Tibial nerve (tissue), 4 donors: ENCODE measurements at regions not wholly inside any gene's neighbourhood (a gene's known extent, or its start where the extent isn't known, plus 50 kb on each side); places are given as distances from the start of the nearest gene placed in this dataset.

Experiments used
- DNase-seq, 2 donors: peaks; one replicate each; pipeline ENCODE4 v3.0.0-alpha.2; 2019; ENCODE audit warnings: low spot score in 2 of 2
- H3K27ac ChIP-seq, 4 donors: fragments of 200-600 bp; sonication (generic) in 3 of 4; one replicate each; pipeline ENCODE4 v1.5.1; 2017 to 2019; ENCODE audit warnings: mild to moderate bottlenecking in 1 of 4
- H3K27me3 ChIP-seq, 2 donors: fragments of 200-600 bp; sonication (generic) in 1 of 2; one replicate each; pipeline versions ENCODE4 v1.5.1 to v1.6.0; 2017 to 2019
- H3K36me3 ChIP-seq, 3 donors: fragments of 200-600 bp; sonication (generic); one replicate each; pipeline ENCODE4 v1.5.1; 2018 to 2019
- H3K4me1 ChIP-seq, 4 donors: fragments of 200-600 bp; sonication (generic) in 3 of 4; one replicate each; pipeline ENCODE4 v1.5.1; 2017 to 2019
- H3K4me3 ChIP-seq, 4 donors: fragments of 200-600 bp; sonication (generic) in 3 of 4; one replicate each; pipeline ENCODE4 v1.5.1; 2017 to 2019; ENCODE audit warnings: mild to moderate bottlenecking in 1 of 4, moderate library complexity in 1 of 4
- H3K9me3 ChIP-seq, 4 donors: fragments of 200-600 bp; sonication (generic) in 3 of 4; one replicate each; pipeline ENCODE4 v1.5.1; 2017 to 2019
- EP300 ChIP-seq, 2 donors: sonication (generic); formaldehyde crosslinking; IDR thresholded peaks; one replicate each; pipeline ENCODE4 v1.6.1; 2017; ENCODE audit warnings: antibody characterized with exemption in 2 of 2, mild to moderate bottlenecking in 1 of 2
- POLR2A ChIP-seq, 2 donors: fragments of 450-650 bp; IDR thresholded peaks; one replicate each; pipeline ENCODE4 v1.6.1; 2017; ENCODE audit warnings: antibody characterized with exemption in 2 of 2, mild to moderate bottlenecking in 2 of 2, moderate library complexity in 2 of 2
- WGBS, 2 donors: methylation state at CpG; one replicate each; pipeline ENCODE4 v1.1.5; 2018; 5-methylcytosine and 5-hydroxymethylcytosine counted together
- TF ChIP-seq, protein P1 (sequence below), 5 experiments: fragments of 200-600 bp in 3 of 5; fragments of 450-650 bp in 2 of 5; sonication (generic) in 3 of 5; IDR thresholded peaks; one replicate each; pipeline ENCODE4 v1.5.1; 2016 to 2019; ENCODE audit warnings: antibody characterized with exemption in 5 of 5, mild to moderate bottlenecking in 3 of 5, moderate library complexity in 2 of 5

DNA sequence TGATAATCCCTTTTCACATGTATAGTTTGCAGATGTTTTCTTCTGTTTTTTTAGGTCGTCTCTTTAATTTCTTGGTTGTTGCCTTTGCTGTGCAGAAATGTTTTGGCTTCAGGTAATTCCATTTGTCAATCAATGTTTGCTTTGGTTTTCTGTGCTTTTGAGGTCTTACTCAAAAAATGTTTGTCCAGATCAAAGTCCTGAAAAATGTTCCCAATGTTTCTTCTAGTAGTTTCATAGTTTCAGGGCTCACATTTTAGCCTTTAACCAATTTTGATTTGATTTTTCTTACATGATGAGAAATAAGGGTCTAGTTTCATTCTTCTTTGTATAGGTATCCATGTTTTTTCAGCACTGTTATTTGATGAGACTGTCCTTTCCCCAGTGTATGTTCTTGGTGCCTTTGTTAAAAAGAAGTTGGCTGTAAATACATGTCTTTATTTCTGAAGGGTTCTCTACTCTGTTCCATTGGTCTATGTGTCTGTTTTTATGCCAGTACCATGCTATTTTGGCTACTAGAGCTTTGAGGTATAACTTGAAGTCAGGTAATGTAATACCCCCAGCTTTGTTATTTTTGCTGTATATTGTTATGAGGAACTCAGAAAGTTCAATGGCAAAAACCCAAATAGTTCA, 578.7 kb upstream of the SEL1L start:
- TF ChIP-seq EP300 (IDR thresholded peaks at IDR 0.05): no peak
- TF ChIP-seq, protein P1, sequence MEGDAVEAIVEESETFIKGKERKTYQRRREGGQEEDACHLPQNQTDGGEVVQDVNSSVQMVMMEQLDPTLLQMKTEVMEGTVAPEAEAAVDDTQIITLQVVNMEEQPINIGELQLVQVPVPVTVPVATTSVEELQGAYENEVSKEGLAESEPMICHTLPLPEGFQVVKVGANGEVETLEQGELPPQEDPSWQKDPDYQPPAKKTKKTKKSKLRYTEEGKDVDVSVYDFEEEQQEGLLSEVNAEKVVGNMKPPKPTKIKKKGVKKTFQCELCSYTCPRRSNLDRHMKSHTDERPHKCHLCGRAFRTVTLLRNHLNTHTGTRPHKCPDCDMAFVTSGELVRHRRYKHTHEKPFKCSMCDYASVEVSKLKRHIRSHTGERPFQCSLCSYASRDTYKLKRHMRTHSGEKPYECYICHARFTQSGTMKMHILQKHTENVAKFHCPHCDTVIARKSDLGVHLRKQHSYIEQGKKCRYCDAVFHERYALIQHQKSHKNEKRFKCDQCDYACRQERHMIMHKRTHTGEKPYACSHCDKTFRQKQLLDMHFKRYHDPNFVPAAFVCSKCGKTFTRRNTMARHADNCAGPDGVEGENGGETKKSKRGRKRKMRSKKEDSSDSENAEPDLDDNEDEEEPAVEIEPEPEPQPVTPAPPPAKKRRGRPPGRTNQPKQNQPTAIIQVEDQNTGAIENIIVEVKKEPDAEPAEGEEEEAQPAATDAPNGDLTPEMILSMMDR (IDR thresholded peaks at IDR 0.05): no peak
- no peak for TF ChIP-seq POLR2A (IDR thresholded peaks at IDR 0.05)
- Histone ChIP-seq H3K4me3 (no peak overlapping the region), H3K27me3 (no peaks in the 10 kb centered on the region), H3K9me3 (peaks cover 0 to 6% (median 0%) of the 10 kb centered on the region in 4 donors), H3K4me1 (no peaks in the 10 kb centered on the region), H3K36me3 (no peaks in the 10 kb centered on the region), H3K27ac (no peak overlapping the region)
- 39 to 53% methylated on average over 1 of the region's 1 CpG for WGBS, 2 donors
- no peak for DNase-seq

DNA sequence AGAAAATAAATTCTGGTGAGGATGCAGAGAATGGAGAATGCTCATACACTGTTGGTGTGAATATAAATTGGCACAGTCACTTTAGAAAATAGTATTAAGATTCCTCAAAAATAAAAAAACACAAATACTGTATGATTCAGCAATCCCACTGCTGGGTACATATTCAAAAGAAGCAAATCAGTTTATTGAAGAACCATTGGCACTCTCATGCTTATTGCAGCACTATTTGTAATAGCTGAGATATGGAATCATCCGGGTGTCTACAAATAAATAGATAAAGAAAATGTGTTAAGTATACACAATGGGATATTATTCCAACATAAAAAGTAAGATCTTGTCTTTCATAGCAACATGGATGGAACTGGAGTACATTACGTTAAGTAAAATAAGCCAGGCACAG, 579.4 kb upstream of the SEL1L start:
- WGBS, 2 donors: 73 to 79% methylated on average over 2 of the region's 2 CpGs
- DNase-seq: no peak
- TF ChIP-seq EP300 (IDR thresholded peaks at IDR 0.05): no peak
- no peak for TF ChIP-seq POLR2A (IDR thresholded peaks at IDR 0.05)
- TF ChIP-seq, protein P1 (IDR thresholded peaks at IDR 0.05): no peak
- Histone ChIP-seq H3K4me1 (no peaks in the 10 kb centered on the region), H3K27ac (no peak overlapping the region), H3K27me3 (no peaks in the 10 kb centered on the region), H3K4me3 (no peak overlapping the region), H3K9me3 (peaks cover 0 to 13% (median 0%) of the 10 kb centered on the region in 4 donors), H3K36me3 (no peaks in the 10 kb centered on the region)

DNA sequence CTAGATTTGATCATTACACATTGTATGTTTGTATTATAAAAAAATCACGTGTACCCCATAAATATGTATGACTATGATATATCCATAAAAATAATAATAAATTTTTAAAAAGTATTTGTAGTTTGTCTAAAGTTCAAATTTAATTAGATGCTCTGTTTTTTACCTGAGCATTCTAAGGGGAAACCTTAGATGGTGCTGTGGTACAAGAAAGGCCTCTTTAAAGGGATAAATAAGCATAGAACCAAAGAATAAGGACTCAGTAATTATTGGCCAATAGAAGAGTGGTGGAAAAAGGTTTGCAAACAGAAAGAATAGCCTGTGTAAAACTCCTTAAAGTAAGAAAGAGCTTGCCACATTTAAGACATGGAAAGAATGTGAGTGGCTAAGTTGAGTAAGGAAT, 580.1 kb upstream of the SEL1L start:
- H3K4me1 ChIP-seq: no peaks in the 10 kb centered on the region
- no peak overlapping the region for H3K4me3 ChIP-seq
- H3K27me3 ChIP-seq: no peaks in the 10 kb centered on the region
- no peaks in the 10 kb centered on the region for H3K36me3 ChIP-seq
- H3K9me3 ChIP-seq: peaks cover 0 to 14% (median 0%) of the 10 kb centered on the region in 4 donors
- DNase-seq: no peak
- H3K27ac ChIP-seq: no peak overlapping the region
- TF ChIP-seq, protein P1 (IDR thresholded peaks at IDR 0.05): no peak
- TF ChIP-seq EP300 (IDR thresholded peaks at IDR 0.05): no peak
- no peak for TF ChIP-seq POLR2A (IDR thresholded peaks at IDR 0.05)
- 82 to 85% methylated on average over 1 of the region's 1 CpG for WGBS, 2 donors

DNA sequence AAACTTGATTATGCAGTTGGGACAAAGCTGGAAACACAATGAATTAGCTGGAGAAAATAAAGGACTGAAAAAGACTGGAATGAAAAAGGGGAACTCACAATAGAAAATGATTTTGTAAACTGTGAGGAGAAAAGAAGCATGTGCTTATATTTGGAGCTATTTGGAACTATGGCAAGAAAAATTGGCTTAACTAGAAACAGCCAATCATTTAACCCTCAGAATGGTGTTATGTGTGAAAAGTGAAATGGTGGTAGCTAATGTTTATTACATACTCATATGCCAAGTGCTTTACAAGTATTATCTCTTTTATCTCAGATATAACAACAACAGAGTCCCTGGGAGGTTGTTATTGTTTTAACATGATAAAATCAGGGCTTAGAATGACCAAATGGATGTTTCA, 583.1 kb upstream of the SEL1L start:
- Histone ChIP-seq H3K27ac (no peak overlapping the region), H3K27me3 (no peaks in the 10 kb centered on the region), H3K4me1 (no peaks in the 10 kb centered on the region), H3K4me3 (no peak overlapping the region), H3K9me3 (peaks cover 0 to 14% (median 0%) of the 10 kb centered on the region in 4 donors), H3K36me3 (no peaks in the 10 kb centered on the region)
- DNase-seq: no peak
- TF ChIP-seq POLR2A (IDR thresholded peaks at IDR 0.05) (no peak), EP300 (IDR thresholded peaks at IDR 0.05) (no peak)
- TF ChIP-seq, protein P1 (IDR thresholded peaks at IDR 0.05): no peak

DNA sequence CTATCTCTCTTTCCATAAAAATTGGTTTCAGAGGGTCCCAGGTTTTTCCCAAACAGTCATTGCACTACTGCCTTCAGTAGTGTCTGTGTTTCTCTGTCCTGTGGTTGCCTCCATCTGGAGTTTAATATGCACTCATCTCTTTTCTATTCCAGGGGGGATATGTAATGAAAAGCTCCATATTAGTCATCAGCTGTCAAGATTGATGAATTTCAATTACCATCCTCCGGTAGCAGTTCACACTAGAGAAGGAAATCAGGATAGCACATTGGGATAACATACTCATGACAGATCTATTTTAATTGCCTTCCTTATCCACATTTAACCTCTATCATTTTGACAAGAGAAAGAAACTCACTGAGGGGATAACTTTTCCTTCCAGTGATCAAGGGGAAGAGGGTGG, 589.0 kb upstream of the SEL1L start:
- no peak overlapping the region for H3K4me3 ChIP-seq
- WGBS, 2 donors: 76% methylated on average over 1 of the region's 1 CpG
- H3K27me3 ChIP-seq: no peaks in the 10 kb centered on the region
- H3K9me3 ChIP-seq: peaks cover 0 to 5% (median 0%) of the 10 kb centered on the region in 4 donors
- H3K27ac ChIP-seq: no peak overlapping the region
- no peaks in the 10 kb centered on the region for H3K36me3 ChIP-seq
- no peak for DNase-seq
- H3K4me1 ChIP-seq: peaks cover 0 to 4% (median 0%) of the 10 kb centered on the region in 4 donors
- TF ChIP-seq EP300 (IDR thresholded peaks at IDR 0.05) (no peak), POLR2A (IDR thresholded peaks at IDR 0.05) (no peak)
- TF ChIP-seq, protein P1 (IDR thresholded peaks at IDR 0.05): no peak
